ENCODE measurements at regions not wholly inside any gene's neighbourhood (a gene's known extent, or its start where the extent isn't known, plus 50 kb on each side); places are given as distances from the start of the nearest gene placed in this dataset.

DNA sequence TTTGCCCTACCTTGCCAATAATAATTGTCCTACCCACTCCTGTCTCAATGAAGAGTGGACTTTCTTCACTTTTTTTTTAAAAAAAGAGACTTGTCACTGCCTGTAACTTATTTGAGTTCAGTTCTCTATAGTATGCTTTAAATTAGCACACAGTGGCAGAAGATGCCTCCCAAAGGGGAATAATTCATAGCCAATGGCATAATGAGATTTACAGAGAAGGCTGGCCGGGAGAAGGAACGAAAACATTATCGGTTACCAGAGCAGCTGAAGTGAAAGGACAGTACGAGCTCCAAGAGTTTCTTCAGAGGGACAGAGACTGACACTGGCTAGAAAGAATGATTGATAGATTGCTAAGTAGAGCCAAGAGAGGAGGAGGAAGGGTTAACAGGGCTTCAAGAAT is 356.3 kb downstream of the EMP1 start:
- intact Hi-C loops (cut with micrococcal nuclease; ENCODE audit: unreplicated experiment): no loop called here
- no peak for DNase-seq (ENCODE audit: low spot score)
- CTCF ChIA-PET (ENCODE audit: unreplicated experiment): no interaction called here
- Histone ChIP-seq H3K9me2 (ENCODE audit: insufficient read depth, low read length) (no peaks in the 10 kb centered on the region), H3K36me3 (ENCODE audit: insufficient read depth, low read length) (no peaks in the 10 kb centered on the region), H3K4me1 (ENCODE audit: insufficient read depth, low read length, poor library complexity, severe bottlenecking) (no peaks in the 10 kb centered on the region), H3K4me2 (ENCODE audit: low read length) (no peak overlapping the region), H3K79me2 (ENCODE audit: insufficient read depth, low read depth, low read length) (no peaks in the 10 kb centered on the region), H3K9me3 (ENCODE audit: low read length) (no peaks in the 10 kb centered on the region), H2AFZ (ENCODE audit: low read length) (no peak overlapping the region), H3K27ac (ENCODE audit: low read depth, low read length, poor library complexity, severe bottlenecking) (no peak overlapping the region), H4K20me1 (ENCODE audit: insufficient read depth, low read length) (no peaks in the 10 kb centered on the region), H3K4me3 (ENCODE audit: low read depth, low read length, poor library complexity, severe bottlenecking) (no peak overlapping the region)
- POLR2A ChIA-PET: interaction anchor here (1.2 kb wide), 1 partner anchor 14 kb away, joined by 3 read pairs; no protein-coding TSS in a partner anchor
- no TSS peak for BruUV-seq (replicated peaks)
- no peak for TF ChIP-seq EZH2phosphoT487 (IDR thresholded peaks at IDR 0.05; ENCODE audit: borderline replicate concordance, low read depth, low read length)
- TF ChIP-seq, protein P1, sequence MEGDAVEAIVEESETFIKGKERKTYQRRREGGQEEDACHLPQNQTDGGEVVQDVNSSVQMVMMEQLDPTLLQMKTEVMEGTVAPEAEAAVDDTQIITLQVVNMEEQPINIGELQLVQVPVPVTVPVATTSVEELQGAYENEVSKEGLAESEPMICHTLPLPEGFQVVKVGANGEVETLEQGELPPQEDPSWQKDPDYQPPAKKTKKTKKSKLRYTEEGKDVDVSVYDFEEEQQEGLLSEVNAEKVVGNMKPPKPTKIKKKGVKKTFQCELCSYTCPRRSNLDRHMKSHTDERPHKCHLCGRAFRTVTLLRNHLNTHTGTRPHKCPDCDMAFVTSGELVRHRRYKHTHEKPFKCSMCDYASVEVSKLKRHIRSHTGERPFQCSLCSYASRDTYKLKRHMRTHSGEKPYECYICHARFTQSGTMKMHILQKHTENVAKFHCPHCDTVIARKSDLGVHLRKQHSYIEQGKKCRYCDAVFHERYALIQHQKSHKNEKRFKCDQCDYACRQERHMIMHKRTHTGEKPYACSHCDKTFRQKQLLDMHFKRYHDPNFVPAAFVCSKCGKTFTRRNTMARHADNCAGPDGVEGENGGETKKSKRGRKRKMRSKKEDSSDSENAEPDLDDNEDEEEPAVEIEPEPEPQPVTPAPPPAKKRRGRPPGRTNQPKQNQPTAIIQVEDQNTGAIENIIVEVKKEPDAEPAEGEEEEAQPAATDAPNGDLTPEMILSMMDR (conservative IDR thresholded peaks at IDR 0.05; ENCODE audit: low read length): no peak

DNA sequence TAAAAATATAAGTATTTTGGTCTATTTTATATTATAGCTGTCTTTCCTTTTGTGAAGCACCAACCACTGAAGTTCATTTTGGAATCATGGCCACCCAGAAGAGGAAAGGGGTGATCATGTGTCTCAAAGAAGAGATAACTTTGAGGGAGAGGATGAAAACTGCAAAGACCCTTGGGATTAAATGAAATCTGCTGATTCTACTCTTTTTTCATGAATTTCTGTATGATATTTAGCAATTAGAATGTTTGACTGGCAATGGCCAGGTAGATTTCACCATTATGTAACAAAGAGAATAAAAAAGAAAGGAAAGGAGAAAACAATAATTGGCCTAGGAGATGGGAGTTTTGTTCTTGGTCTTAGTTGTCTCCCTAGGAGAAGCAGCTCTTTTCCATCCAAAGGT is 350.8 kb downstream of the EMP1 start:
- CTCF ChIA-PET (ENCODE audit: unreplicated experiment): no interaction called here
- no TSS peak for BruUV-seq (replicated peaks)
- POLR2A ChIA-PET: no interaction called here

DNA sequence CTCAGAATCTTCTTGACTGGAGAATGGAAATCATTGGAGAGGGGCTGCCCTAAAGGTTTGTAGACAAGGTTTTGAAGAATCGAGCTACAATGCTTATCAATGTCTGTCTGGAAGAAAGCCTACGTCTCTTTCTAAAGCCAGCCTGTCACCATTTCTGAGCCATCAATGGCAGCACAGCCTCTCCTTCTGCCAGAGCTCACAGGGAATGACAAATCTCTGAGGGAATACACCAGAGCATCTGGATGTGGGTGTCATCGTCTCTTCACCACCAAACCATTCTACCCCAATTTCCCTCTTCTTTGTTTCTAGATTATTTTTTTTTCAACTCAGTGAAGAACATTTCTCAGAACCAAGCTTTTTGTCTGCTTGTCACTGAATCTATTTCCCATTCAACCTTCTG is 349.7 kb downstream of the EMP1 start:
- intact Hi-C loops (cut with micrococcal nuclease; ENCODE audit: unreplicated experiment): no loop called here
- no TSS peak for BruUV-seq (replicated peaks)
- no peaks in the 10 kb centered on the region for H3K9me3 ChIP-seq (ENCODE audit: low read length)

More for the DNA sequence above, 350.8 kb downstream of the EMP1 start:
- Histone ChIP-seq H3K36me3 (ENCODE audit: insufficient read depth, low read length) (no peaks in the 10 kb centered on the region), H3K9me2 (ENCODE audit: insufficient read depth, low read length) (no peaks in the 10 kb centered on the region), H3K4me2 (ENCODE audit: low read length) (no peak overlapping the region), H3K27ac (ENCODE audit: low read depth, low read length, poor library complexity, severe bottlenecking) (no peak overlapping the region), H4K20me1 (ENCODE audit: insufficient read depth, low read length) (no peaks in the 10 kb centered on the region), H3K4me3 (ENCODE audit: low read depth, low read length, poor library complexity, severe bottlenecking) (no peak overlapping the region), H3K4me1 (ENCODE audit: insufficient read depth, low read length, poor library complexity, severe bottlenecking) (no peaks in the 10 kb centered on the region), H2AFZ (ENCODE audit: low read length) (no peak overlapping the region), H3K9me3 (ENCODE audit: low read length) (no peaks in the 10 kb centered on the region), H3K79me2 (ENCODE audit: insufficient read depth, low read depth, low read length) (no peaks in the 10 kb centered on the region)
- no peak for DNase-seq (ENCODE audit: low spot score)
- no peak for TF ChIP-seq EZH2phosphoT487 (IDR thresholded peaks at IDR 0.05; ENCODE audit: borderline replicate concordance, low read depth, low read length)
- TF ChIP-seq, protein P1 (conservative IDR thresholded peaks at IDR 0.05; ENCODE audit: low read length): no peak
- intact Hi-C loops (cut with micrococcal nuclease; ENCODE audit: unreplicated experiment): no loop called here

More for the DNA sequence above, 349.7 kb downstream of the EMP1 start:
- Histone ChIP-seq H3K36me3 (ENCODE audit: insufficient read depth, low read length) (no peaks in the 10 kb centered on the region), H3K4me2 (ENCODE audit: low read length) (no peak overlapping the region), H3K9me2 (ENCODE audit: insufficient read depth, low read length) (no peaks in the 10 kb centered on the region), H3K79me2 (ENCODE audit: insufficient read depth, low read depth, low read length) (no peaks in the 10 kb centered on the region), H3K4me1 (ENCODE audit: insufficient read depth, low read length, poor library complexity, severe bottlenecking) (no peaks in the 10 kb centered on the region), H3K4me3 (ENCODE audit: low read depth, low read length, poor library complexity, severe bottlenecking) (no peak overlapping the region), H3K27ac (ENCODE audit: low read depth, low read length, poor library complexity, severe bottlenecking) (no peak overlapping the region), H2AFZ (ENCODE audit: low read length) (no peak overlapping the region), H4K20me1 (ENCODE audit: insufficient read depth, low read length) (no peaks in the 10 kb centered on the region)
- DNase-seq (ENCODE audit: low spot score): no peak
- ChIA-PET CTCF (ENCODE audit: unreplicated experiment) (no interaction called here), POLR2A (interaction anchor here (0.6 kb wide), 1 partner anchor 1346 kb away, joined by 3 read pairs; no protein-coding TSS in a partner anchor)
- no peak for TF ChIP-seq EZH2phosphoT487 (IDR thresholded peaks at IDR 0.05; ENCODE audit: borderline replicate concordance, low read depth, low read length)
- TF ChIP-seq, protein P1 (conservative IDR thresholded peaks at IDR 0.05; ENCODE audit: low read length): no peak
